Activated CD4-positive, alpha-beta memory T cell treated with anti-CD3 and anti-CD28 coated beads, Interleukin-2, amount 10 ng/mL, durations not matched to agents 7 days and 5 days (primary cell): ENCODE measurements at regions not wholly inside any gene's neighbourhood (a gene's known extent, or its start where the extent isn't known, plus 50 kb on each side); places are given as distances from the start of the nearest gene placed in this dataset.

ENCODE experiments used
- CTCF ChIA-PET: fragments of 350-600 bp; sonication (Branson Sonifier 250); formaldehyde crosslinking; loops from one replicate; lab custom pipeline; 2021; ENCODE audit warnings: antibody characterized with exemption, inconsistent platforms; lab: Charles Lee
- POLR2A ChIA-PET: fragments of 350-600 bp; sonication (Branson Sonifier 250); formaldehyde crosslinking; loops from one replicate; lab custom pipeline; 2021; ENCODE audit warnings: antibody characterized with exemption; lab: Charles Lee
- DNase-seq: peaks from one replicate; pipeline ENCODE4 v3.0.0-alpha.2; 2020
- H3K27ac Mint-ChIP-seq: one replicate; pipeline ENCODE4 v1.8.0; 2021; ENCODE audit warnings: mild to moderate bottlenecking, mixed read lengths
- H3K27me3 Mint-ChIP-seq: one replicate; pipeline ENCODE4 v1.8.0; 2021; ENCODE audit warnings: mixed read lengths
- H3K36me3 Mint-ChIP-seq: one replicate; pipeline ENCODE4 v1.8.0; 2021; ENCODE audit warnings: low read depth, mixed read lengths
- H3K4me1 Mint-ChIP-seq: one replicate; pipeline ENCODE4 v1.8.0; 2021; ENCODE audit warnings: mixed read lengths
- H3K4me3 Mint-ChIP-seq: one replicate; pipeline ENCODE4 v1.8.0; 2021; ENCODE audit warnings: mild to moderate bottlenecking, mixed read lengths
- H3K9me3 Mint-ChIP-seq: one replicate; pipeline ENCODE4 v1.8.0; 2021; ENCODE audit warnings: mixed read lengths

GRCh38 chr6:134374491-134375219, 56.7 kb upstream of the SGK1 start:
- DNase-seq: no peak
- Mint-ChIP-seq H3K4me1 (peaks cover 29% of the 10 kb centered on the region), H3K27ac (no peak overlapping the region), H3K4me3 (no peak overlapping the region), H3K9me3 (peaks cover 2% of the 10 kb centered on the region), H3K27me3 (no peaks in the 10 kb centered on the region), H3K36me3 (peaks cover 4% of the 10 kb centered on the region)
- CTCF ChIA-PET: no interaction called here
- POLR2A ChIA-PET: no interaction called here

DNA sequence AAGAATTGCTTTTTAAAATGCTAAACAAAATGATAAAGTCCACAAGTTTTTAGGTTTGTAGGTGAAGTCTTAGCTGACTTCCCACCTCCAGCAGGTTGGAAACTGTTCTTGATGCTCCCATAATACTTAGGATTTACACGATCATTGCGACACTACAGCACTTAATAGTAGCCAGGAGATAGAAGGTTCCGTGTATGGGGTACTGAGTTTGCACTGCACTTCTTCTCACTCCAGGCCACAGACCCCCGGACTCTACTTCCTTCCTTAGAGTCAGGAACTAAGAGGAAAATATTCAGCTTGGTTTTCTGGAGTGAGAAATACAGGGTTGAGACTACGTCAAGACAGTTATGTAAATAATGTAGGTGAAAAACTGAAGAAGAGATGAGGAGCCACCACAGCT, 56.1 kb upstream of the SGK1 start:
- Mint-ChIP-seq H3K27me3 (no peaks in the 10 kb centered on the region), H3K4me1 (peaks cover 22% of the 10 kb centered on the region), H3K9me3 (peaks cover 2% of the 10 kb centered on the region), H3K36me3 (peaks cover 4% of the 10 kb centered on the region), H3K27ac (no peak overlapping the region), H3K4me3 (no peak overlapping the region)
- ChIA-PET POLR2A (interaction anchor here (0.6 kb wide), 1 partner anchor 203 kb away, joined by 3 read pairs; no protein-coding TSS in a partner anchor), CTCF (interaction anchor here (0.6 kb wide), 1 partner anchor 212 kb away, joined by 3 read pairs; no protein-coding TSS in a partner anchor)
- no peak for DNase-seq

DNA sequence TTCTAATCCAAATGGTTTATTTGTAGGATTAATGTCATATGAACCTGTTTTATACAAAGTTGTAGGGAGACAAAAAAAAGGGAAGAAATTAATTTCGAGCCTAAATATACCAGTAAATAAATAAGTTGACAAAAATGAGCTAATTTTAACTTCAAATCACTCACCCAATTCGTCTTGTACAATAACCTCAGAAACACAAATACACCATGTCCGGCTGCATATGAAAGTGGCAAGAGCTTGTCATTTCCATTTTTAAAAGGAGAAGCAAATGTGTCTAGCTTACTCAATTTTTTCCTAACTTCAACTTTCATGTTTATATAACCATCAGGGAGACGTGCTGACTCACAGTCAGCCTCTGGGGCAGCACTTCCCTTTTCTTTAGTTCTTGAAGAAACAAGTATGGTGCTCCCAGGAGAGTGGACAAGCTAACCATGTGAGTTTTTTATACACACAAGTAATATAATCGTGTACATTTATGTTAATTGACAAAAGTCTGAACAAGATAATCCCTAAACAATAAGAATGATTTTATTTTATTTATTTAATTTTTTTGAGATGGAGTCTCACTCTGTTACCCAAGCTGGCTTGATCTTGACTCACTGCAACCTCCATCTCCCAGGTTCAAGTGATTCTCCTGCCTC, 55.5 kb upstream of the SGK1 start:
- DNase-seq: no peak
- POLR2A ChIA-PET: interaction anchor here (0.6 kb wide), 1 partner anchor 202 kb away, joined by 3 read pairs; no protein-coding TSS in a partner anchor
- peaks cover 1% of the 10 kb centered on the region for H3K9me3 Mint-ChIP-seq
- no peak overlapping the region for H3K4me3 Mint-ChIP-seq
- no peaks in the 10 kb centered on the region for H3K36me3 Mint-ChIP-seq
- CTCF ChIA-PET: interaction anchor here (0.6 kb wide), 1 partner anchor 213 kb away, joined by 3 read pairs; no protein-coding TSS in a partner anchor
- peaks cover 19% of the 10 kb centered on the region for H3K4me1 Mint-ChIP-seq
- H3K27me3 Mint-ChIP-seq: no peaks in the 10 kb centered on the region
- H3K27ac Mint-ChIP-seq: no peak overlapping the region

DNA sequence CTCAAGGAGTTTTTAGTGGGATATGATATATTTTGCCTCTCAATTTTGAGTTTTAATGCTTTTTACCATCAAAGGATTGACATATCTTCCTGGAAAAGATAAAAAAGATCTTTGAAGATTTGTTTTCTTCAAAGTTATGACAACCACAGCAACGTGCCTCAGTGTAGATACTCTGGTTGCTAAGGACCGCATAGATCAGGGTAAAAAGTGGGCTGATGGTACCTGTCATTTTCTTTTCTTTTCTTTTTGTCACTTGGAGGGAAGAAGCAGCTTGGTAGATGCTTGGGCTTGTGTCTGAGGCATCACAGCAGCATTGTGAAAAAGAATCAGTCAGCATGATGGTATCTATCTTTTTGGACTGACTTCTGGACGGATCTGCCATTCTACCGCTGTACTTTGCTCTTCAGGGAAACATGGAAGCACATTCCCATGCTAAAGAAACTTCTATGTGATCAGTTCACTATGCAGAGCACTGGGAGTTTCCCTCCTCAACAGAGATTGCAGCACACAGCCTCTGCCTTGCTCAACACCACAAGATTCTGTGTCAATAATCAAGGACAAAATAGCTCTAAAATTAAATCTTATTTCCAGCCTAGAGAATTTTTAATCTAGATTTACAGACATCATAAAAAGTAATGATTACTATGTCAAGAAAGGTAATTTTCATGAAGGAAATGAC, 54.8 kb upstream of the SGK1 start:
- CTCF ChIA-PET: no interaction called here

GRCh38 chr6:134368670-134369069, 50.8 kb upstream of the SGK1 start:
- no peak for DNase-seq
- Mint-ChIP-seq H3K4me1 (peaks cover 14% of the 10 kb centered on the region), H3K4me3 (no peak overlapping the region), H3K36me3 (no peaks in the 10 kb centered on the region), H3K27me3 (no peaks in the 10 kb centered on the region), H3K27ac (no peak overlapping the region), H3K9me3 (no peaks in the 10 kb centered on the region)
- ChIA-PET POLR2A (no interaction called here), CTCF (interaction anchor here (0.9 kb wide), 1 partner anchor 92 kb away, joined by 3 read pairs; no protein-coding TSS in a partner anchor)

More for the DNA sequence above, 54.8 kb upstream of the SGK1 start:
- DNase-seq: no peak
- no peaks in the 10 kb centered on the region for H3K36me3 Mint-ChIP-seq
- peaks cover 21% of the 10 kb centered on the region for H3K4me1 Mint-ChIP-seq
- POLR2A ChIA-PET: no interaction called here
- no peak overlapping the region for H3K4me3 Mint-ChIP-seq
- no peak overlapping the region for H3K27ac Mint-ChIP-seq
- no peaks in the 10 kb centered on the region for H3K27me3 Mint-ChIP-seq
- no peaks in the 10 kb centered on the region for H3K9me3 Mint-ChIP-seq
